CD4-positive, CD25-positive, alpha-beta regulatory T cell (primary cell): ENCODE measurements at regions not wholly inside any gene's neighbourhood (a gene's known extent, or its start where the extent isn't known, plus 50 kb on each side); places are given as distances from the start of the nearest gene placed in this dataset.
"Not testable (repeated sequence)": the region's sequence is repeated elsewhere in the genome, so short reads cannot be mapped to it uniquely, and the experiment has no call there.

Source experiments
- ATAC-seq, 2 donors: fragments of 150-1000 bp; cut with Tn5 transposase; one replicate each; pipeline ENCODE4 v1.10.0; 2021; ENCODE audit warnings: low read depth in 2 of 2, moderate number of reproducible peaks in 2 of 2, moderate library complexity in 1 of 2
- DNase-seq, 3 donors: peaks; one replicate each; pipeline versions ENCODE4 v3.0.0 to v3.0.0-alpha.2; 2012 to 2022; ENCODE audit warnings: mixed read lengths in 1 of 3
- H3K27ac ChIP-seq: one replicate; pipeline ENCODE4 v1.7.0; 2013; ENCODE audit warnings: mild to moderate bottlenecking, low read length; ENCODE audit not compliant: insufficient read depth, poor library complexity, severe bottlenecking
- H3K27me3 ChIP-seq: one replicate; pipeline ENCODE4 v1.7.0; 2013; ENCODE audit warnings: low read length; ENCODE audit not compliant: control insufficient read depth, insufficient read depth
- H3K36me3 ChIP-seq: one replicate; pipeline ENCODE4 v1.7.0; 2013; ENCODE audit warnings: mild to moderate bottlenecking, low read length, moderate library complexity; ENCODE audit not compliant: control insufficient read depth, insufficient read depth
- H3K4me1 ChIP-seq: 2 replicates; pipeline ENCODE4 v1.7.0; 2013; ENCODE audit warnings: mild to moderate bottlenecking, low read length; ENCODE audit not compliant: insufficient read depth, control insufficient read depth, poor library complexity, severe bottlenecking
- H3K4me3 ChIP-seq: one replicate; pipeline ENCODE4 v1.7.0; 2013; ENCODE audit warnings: low read depth, mild to moderate bottlenecking, low read length, moderate library complexity
- H3K9me3 ChIP-seq, 2 experiments: 1 replicate in 1 of 2; 2 replicates in 1 of 2; pipeline ENCODE4 v1.7.0; 2013; ENCODE audit warnings: low read length in 2 of 2, mild to moderate bottlenecking in 1 of 2, moderate library complexity in 1 of 2; ENCODE audit not compliant: control insufficient read depth in 2 of 2
- H3K27ac Mint-ChIP-seq, 3 donors: one replicate each; pipeline ENCODE4 v1.8.0; 2020 to 2022; ENCODE audit warnings: mild to moderate bottlenecking in 3 of 3, mixed read lengths in 3 of 3, moderate library complexity in 2 of 3
- H3K27me3 Mint-ChIP-seq: one replicate; pipeline ENCODE4 v1.8.0; 2022; ENCODE audit warnings: mild to moderate bottlenecking, mixed read lengths
- H3K36me3 Mint-ChIP-seq: one replicate; pipeline ENCODE4 v1.8.0; 2020; ENCODE audit warnings: mixed read lengths
- H3K4me1 Mint-ChIP-seq, 4 donors: one replicate each; pipeline ENCODE4 v1.8.0; 2020 to 2022; ENCODE audit warnings: mixed read lengths in 4 of 4, mild to moderate bottlenecking in 1 of 4
- H3K4me3 Mint-ChIP-seq, 4 donors: one replicate each; pipeline ENCODE4 v1.8.0; 2020 to 2022; ENCODE audit warnings: mild to moderate bottlenecking in 4 of 4, mixed read lengths in 4 of 4, moderate library complexity in 3 of 4
- H3K9me3 Mint-ChIP-seq, 7 donors: one replicate each; pipeline ENCODE4 v1.8.0; 2020 to 2022; ENCODE audit warnings: mixed read lengths in 7 of 7, mild to moderate bottlenecking in 3 of 7, moderate library complexity in 2 of 7

GRCh38 chr21:9768376-9769130 is 752.8 kb upstream of the TPTE start:
- H3K4me3 Mint-ChIP-seq, H3K27ac ChIP-seq, H3K27me3 Mint-ChIP-seq, H3K27me3 ChIP-seq, H3K9me3 Mint-ChIP-seq, H3K27ac Mint-ChIP-seq, H3K4me1 ChIP-seq, H3K4me1 Mint-ChIP-seq, DNase-seq, H3K36me3 ChIP-seq, ATAC-seq, H3K4me3 ChIP-seq, H3K36me3 Mint-ChIP-seq: not testable (repeated sequence)
- peaks cover 10 to 48% of the 10 kb centered on the region in 2 experiments for H3K9me3 ChIP-seq

- H3K4me3 Mint-ChIP-seq, H3K36me3 Mint-ChIP-seq, H3K4me1 Mint-ChIP-seq, H3K4me1 ChIP-seq, H3K27ac Mint-ChIP-seq, H3K27me3 ChIP-seq, H3K9me3 Mint-ChIP-seq, H3K27me3 Mint-ChIP-seq, H3K36me3 ChIP-seq, DNase-seq, H3K4me3 ChIP-seq, H3K27ac ChIP-seq, ATAC-seq: not testable (repeated sequence)
- peaks cover 8 to 44% of the 10 kb centered on the region in 2 experiments for H3K9me3 ChIP-seq
Measured at GRCh38 chr21:9769131-9769498, 752.3 kb upstream of the TPTE start.

GRCh38 chr21:9769718-9770690 is 751.4 kb upstream of the TPTE start:
- not testable (repeated sequence) for H3K4me3 Mint-ChIP-seq, H3K4me1 ChIP-seq, H3K4me3 ChIP-seq, H3K27me3 Mint-ChIP-seq, H3K36me3 Mint-ChIP-seq, DNase-seq, ATAC-seq, H3K27me3 ChIP-seq, H3K27ac ChIP-seq, H3K36me3 ChIP-seq, H3K4me1 Mint-ChIP-seq, H3K27ac Mint-ChIP-seq
- H3K9me3 ChIP-seq: peaks cover 8 to 49% of the 10 kb centered on the region in 2 experiments
- H3K9me3 Mint-ChIP-seq: peaks cover 2 to 14% (median 7%) of the 10 kb centered on the region in 7 donors

- H3K4me3 ChIP-seq, DNase-seq, ATAC-seq, H3K36me3 Mint-ChIP-seq, H3K27me3 ChIP-seq, H3K4me1 Mint-ChIP-seq, H3K4me1 ChIP-seq, H3K27me3 Mint-ChIP-seq, H3K36me3 ChIP-seq, H3K27ac ChIP-seq, H3K27ac Mint-ChIP-seq, H3K4me3 Mint-ChIP-seq: not testable (repeated sequence)
- peaks cover 5 to 27% (median 14%) of the 10 kb centered on the region in 7 donors for H3K9me3 Mint-ChIP-seq
- peaks cover 8 to 64% of the 10 kb centered on the region in 2 experiments for H3K9me3 ChIP-seq
Measured at GRCh38 chr21:9771466-9772347, 749.7 kb upstream of the TPTE start.

GRCh38 chr21:9772348-9772672 is 749.1 kb upstream of the TPTE start:
- Histone ChIP-seq H3K27ac (no peak overlapping the region), H3K27me3 (no peaks in the 10 kb centered on the region), H3K36me3 (no peaks in the 10 kb centered on the region), H3K9me3 (peaks cover 8 to 64% of the 10 kb centered on the region in 2 experiments), H3K4me3 (no peak overlapping the region), H3K4me1 (no peaks in the 10 kb centered on the region)
- no peak for ATAC-seq
- DNase-seq: no peak
- Mint-ChIP-seq H3K4me1 (no peaks in the 10 kb centered on the region), H3K36me3 (peaks cover 4% of the 10 kb centered on the region), H3K27ac (no peak overlapping the region), H3K4me3 (no peak overlapping the region), H3K27me3 (no peaks in the 10 kb centered on the region), H3K9me3 (peaks cover 5 to 30% (median 14%) of the 10 kb centered on the region in 7 donors)

GRCh38 chr21:9772877-9773420 is 748.4 kb upstream of the TPTE start:
- H3K36me3 ChIP-seq, H3K27ac ChIP-seq, H3K4me1 Mint-ChIP-seq, H3K4me3 ChIP-seq, DNase-seq, H3K27ac Mint-ChIP-seq, ATAC-seq, H3K36me3 Mint-ChIP-seq, H3K27me3 ChIP-seq, H3K4me1 ChIP-seq, H3K27me3 Mint-ChIP-seq, H3K4me3 Mint-ChIP-seq: not testable (repeated sequence)
- peaks cover 5 to 35% (median 15%) of the 10 kb centered on the region in 7 donors for H3K9me3 Mint-ChIP-seq
- H3K9me3 ChIP-seq: peaks cover 8 to 61% of the 10 kb centered on the region in 2 experiments

GRCh38 chr21:9774347-9774746 is 747.0 kb upstream of the TPTE start:
- no peaks in the 10 kb centered on the region for H3K4me1 ChIP-seq
- ATAC-seq (no peak), DNase-seq (no peak)
- no peak overlapping the region for H3K4me3 ChIP-seq
- H3K36me3 ChIP-seq: no peaks in the 10 kb centered on the region
- no peaks in the 10 kb centered on the region for H3K4me1 Mint-ChIP-seq
- no peak overlapping the region for H3K4me3 Mint-ChIP-seq
- peaks cover 9 to 42% (median 20%) of the 10 kb centered on the region in 7 donors for H3K9me3 Mint-ChIP-seq
- no peaks in the 10 kb centered on the region for H3K27me3 Mint-ChIP-seq
- no peak overlapping the region for H3K27ac Mint-ChIP-seq
- H3K36me3 Mint-ChIP-seq: peaks cover 4% of the 10 kb centered on the region
- no peak overlapping the region for H3K27ac ChIP-seq
- peaks cover 11 to 62% of the 10 kb centered on the region in 2 experiments for H3K9me3 ChIP-seq
- no peaks in the 10 kb centered on the region for H3K27me3 ChIP-seq
